ENCODE measurements at regions not wholly inside any gene's neighbourhood (a gene's known extent, or its start where the extent isn't known, plus 50 kb on each side); places are given as distances from the start of the nearest gene placed in this dataset.

DNA sequence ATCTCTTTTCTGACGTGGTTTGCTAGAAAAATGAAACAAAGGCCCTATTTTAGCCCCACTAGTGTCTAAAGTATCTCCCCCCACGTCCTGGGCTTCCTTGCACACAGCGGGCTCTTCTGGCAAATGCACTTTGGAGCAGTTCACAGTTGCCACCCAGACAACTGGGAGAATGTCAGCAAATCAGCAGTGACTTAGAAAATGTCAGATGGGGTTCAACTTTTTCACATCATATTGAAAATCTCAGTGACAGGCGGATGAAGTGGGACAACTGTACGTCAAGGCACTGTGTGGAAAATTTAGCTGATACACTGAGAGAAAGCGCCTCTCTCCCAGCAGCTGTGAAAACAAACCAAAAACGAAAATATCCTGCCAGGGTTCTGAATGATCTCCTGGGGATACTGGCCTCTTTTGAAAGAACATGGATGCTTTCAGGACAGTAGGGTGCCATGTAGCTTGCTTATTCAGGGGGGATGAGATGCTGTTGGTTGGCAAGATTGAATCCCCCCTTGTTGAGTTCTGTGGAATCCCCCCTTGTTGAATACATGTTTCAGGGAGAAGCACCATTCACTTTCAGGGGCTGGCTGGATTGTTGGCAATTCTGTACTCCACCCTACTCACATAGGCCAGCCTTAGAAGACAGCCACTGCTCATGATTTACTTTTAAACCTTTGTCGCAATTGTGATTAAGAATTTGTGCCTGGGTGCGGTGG is 372.8 kb upstream of the CELF2 start:
- DNase-seq (ENCODE audit: low spot score) = no peak

GRCh38 chr10:10647331-10647730 is 370.3 kb upstream of the CELF2 start:
- DNase-seq (ENCODE audit: low spot score) = no peak

DNA sequence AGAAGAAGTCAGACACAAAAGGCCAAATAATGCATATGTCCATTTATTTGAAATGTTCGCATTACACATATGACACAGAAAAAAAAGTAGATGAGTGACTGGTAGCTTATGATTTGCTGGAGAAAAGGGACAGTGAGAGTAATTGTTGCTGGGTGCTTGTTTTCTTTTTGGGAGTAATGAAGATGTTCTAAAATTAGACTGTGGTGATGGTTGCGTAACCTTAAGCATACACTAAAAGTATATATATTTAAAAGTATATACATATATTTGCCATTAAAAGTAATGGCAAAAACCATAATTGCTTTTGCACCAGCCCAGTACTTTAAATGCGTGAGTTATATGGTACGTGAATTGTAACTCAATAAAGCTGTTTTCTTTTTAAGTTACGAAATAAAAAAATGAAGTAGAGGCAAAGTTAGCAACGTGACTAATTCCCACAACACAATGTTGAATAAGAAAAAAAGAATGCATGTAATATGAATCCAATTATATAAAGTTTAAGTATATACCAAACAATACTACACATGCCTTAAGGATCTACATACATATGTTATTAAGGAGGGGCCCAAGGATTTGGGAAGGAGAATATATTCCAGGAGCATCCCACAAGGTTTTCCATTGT is 360.4 kb upstream of the CELF2 start:
- no peak for DNase-seq (ENCODE audit: low spot score)

- DNase-seq (ENCODE audit: low spot score) = no peak
These were observed 359.4 kb upstream of the CELF2 start for GRCh38 chr10:10658172-10658785.

DNA sequence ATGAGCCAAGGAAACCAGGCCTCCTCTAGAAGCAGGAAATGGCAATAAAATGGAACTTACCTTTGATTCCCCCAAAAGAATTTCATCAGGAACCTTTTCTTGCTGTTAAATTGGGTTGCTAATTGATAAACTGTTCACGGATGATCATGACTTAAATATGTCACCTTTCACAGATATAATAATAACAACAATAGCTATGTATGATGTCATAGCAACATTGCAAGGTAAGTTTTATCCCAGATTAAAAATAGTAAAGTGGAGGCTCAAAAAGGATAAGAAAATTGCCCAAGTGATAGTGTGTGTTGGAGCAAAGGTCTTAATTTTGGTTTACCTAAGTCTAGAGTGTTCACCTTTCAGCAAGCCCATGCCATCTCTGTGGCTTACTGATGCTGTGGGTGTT is 357.6 kb upstream of the CELF2 start:
- DNase-seq (ENCODE audit: low spot score) = no peak

DNA sequence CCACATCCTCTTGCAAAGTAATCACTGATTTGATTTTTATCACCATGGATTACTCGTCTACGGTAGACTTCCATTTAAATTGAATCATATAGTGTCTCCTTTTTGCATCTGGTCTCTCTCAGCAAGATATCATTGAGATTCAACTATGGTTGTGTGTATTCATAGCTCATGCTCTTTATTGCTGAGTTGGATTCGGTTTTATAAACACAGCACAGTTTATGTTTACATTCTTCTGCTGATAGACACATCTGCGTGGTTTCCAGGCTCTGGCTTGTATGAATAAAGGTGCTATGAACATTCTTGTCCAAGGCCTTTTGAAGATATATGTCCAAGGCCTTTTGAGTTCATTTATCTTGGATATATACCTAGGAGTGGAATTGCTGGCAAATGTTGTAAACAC is 356.5 kb upstream of the CELF2 start:
- DNase-seq (ENCODE audit: low spot score) = no peak

- no peak for DNase-seq (ENCODE audit: low spot score)
These were observed 354.8 kb upstream of the CELF2 start for GRCh38 chr10:10662716-10663408.

DNA sequence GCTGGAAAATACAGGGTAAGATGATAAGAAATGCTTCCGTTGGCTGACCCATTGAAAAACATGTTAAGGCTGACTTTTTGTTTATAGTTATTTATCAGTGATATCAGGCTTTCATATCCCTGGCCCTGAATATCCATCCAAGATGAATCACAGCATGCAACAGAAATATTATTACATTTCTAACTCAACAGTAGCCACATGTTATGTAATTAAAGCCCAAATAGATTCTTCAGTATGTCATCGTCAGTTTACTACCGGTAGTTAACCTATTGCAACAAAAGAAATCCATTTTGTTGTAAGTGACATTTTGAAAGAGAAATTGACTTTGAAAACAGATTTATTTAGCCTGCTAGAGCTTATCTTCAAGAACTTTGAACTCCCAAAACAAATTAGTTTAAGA is 354.1 kb upstream of the CELF2 start:
- no peak for DNase-seq (ENCODE audit: low spot score)

DNA sequence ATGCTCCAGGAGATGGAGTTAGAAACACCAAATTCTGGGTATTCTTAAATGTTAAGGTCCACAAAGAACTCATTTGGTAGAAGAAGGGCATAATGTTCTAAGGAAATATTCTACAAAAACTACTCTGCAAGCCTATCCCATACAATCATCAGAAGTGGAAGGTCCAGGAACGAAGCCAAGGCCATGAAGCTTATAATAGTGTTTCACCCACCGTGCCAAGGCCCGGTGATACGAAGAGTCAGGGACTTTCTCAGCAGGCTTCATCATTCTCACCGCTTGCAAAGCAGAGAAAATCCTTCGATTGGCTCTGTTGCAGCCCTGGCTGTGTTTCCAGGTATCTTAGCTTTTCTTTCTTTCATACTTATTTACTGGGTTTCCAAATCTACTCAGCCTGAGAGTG is 351.9 kb upstream of the CELF2 start:
- no peak for DNase-seq (ENCODE audit: low spot score)

GRCh38 chr10:10667466-10667865 is 350.2 kb upstream of the CELF2 start:
- no peak for DNase-seq (ENCODE audit: low spot score)

DNA sequence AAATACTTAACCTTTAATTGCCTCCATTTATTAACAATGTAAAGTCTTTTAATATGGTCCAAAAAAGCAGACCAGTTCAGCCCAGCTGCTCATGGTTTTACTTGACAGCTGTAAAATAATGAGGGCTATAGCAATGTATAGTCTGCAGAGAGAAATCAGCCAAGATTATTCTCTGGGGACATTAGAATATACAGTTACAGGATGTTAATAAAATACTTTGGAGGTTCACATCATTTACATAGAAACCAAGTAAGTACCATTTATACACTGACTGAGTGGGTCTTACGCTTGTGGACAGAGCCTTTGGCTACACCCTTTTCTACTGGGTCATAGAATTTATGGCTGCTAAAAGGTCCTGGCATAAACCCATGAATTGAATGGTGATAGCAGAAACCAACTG is 340.7 kb upstream of the CELF2 start:
- no peak for DNase-seq (ENCODE audit: low spot score)

- peak; percentile 69 for DNase-seq (ENCODE audit: low spot score)
These were observed 340.2 kb upstream of the CELF2 start for GRCh38 chr10:10677479-10677878.

GRCh38 chr10:10680496-10680895 is 337.2 kb upstream of the CELF2 start:
- DNase-seq (ENCODE audit: low spot score) = no peak

DNA sequence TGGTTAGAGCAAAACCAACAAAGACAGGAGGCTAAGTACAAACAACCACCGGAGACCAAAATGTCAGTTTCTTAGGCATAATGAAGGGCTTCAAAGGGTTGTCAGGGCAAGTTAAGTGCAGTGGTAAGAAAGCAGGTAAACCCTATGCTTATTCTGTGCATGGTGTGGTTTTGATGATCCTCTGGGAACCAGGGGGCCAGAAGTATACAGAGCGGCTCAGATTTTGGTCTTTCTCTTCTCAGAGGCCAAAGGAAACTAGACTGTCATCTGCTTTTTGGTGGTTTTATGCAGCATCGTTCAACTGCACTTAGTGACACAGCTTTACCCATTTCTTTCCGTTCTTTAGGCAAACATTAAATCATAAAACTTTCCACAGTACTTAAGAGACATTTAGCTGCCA is 332.7 kb upstream of the CELF2 start:
- no peak for DNase-seq (ENCODE audit: low spot score)

DNA sequence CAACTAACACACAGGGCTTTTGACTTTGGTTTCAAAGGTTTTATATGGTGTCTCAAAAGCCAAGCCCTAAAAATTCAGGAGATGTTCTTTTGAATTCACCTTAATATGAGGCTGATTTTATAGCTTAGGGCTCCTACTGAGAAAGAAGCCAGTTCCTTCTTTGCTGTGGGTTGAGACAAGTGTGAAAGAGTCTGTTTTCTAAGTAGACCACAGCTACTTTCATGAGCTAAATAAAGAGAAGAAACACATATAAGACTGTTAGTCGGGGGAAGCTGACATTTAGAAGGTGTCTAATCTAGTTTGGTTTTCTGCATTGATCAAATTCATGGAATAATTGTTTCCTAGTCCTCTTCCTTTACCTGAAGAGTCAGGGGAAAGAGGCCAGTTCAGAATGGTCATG is 332.1 kb upstream of the CELF2 start:
- no peak for DNase-seq (ENCODE audit: low spot score)

GRCh38 chr10:10687751-10688150 is 329.9 kb upstream of the CELF2 start:
- no peak for DNase-seq (ENCODE audit: low spot score)

GRCh38 chr10:10699427-10699826 is 318.2 kb upstream of the CELF2 start:
- no peak for DNase-seq (ENCODE audit: low spot score)

DNA sequence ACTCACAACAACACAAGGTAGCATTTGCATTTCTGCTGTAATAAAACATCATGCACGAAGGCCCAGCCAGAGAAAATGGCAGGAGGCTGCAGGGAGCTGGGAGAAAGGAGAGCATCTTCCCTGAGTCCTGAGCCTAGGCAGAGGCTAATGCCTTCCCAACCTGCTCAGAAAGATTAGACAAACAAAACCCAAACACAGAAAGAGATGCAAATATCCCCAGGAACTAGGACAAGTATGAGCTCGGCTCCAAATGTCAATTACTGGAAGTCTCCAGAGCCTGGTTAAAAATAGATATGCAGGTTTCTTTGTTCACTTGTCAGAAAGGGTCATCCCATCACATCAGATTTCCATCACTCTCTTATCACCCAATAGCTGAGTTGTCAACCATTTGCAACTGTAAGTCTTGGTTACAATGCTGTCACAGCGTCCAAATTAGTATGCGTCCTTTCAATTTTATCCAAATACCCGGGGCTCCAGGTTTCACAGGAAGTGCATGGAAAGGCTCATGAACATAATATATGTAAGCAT is 316.5 kb upstream of the CELF2 start:
- DNase-seq (ENCODE audit: low spot score) = no peak

DNA sequence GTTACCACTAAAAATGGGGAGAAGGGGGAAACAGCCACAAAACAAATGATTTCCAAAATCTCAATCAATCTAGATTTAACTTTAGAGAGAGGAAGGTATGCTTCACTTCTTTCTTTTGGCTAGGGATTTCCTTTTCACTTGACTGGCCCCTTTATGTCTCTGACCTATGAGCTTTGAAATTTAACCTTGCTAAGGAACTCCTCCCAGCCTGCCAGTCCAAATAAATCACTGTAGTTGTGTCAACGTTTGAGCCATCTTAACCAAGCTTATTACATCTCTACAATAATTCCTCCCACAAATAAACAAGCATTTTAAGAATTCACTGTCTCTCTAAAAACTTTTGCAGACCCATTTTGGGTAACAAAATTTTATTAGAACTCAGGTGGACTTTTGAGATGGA is 315.5 kb upstream of the CELF2 start:
- DNase-seq (ENCODE audit: low spot score) = no peak

DNA sequence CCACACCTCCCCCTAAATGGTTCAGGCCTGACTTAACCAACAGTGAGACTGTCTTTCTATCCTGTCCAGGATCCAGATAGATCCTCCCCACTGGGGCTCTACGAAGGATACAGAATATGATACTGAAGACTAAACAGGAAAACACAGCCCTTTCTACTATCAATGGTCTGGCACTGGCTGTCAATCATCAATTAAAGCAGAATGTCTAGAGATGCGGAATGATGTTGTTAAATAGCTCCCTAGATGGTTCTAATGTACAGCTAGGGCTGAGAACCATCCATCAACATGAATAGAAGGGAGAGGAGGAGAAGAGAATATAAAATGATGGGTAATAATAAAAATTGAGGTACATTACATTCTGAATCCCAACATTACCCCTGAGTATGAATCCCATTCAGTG is 314.3 kb upstream of the CELF2 start:
- no peak for DNase-seq (ENCODE audit: low spot score)

- no peak for DNase-seq (ENCODE audit: low spot score)
These were observed 305.4 kb upstream of the CELF2 start for GRCh38 chr10:10712155-10712704.

DNA sequence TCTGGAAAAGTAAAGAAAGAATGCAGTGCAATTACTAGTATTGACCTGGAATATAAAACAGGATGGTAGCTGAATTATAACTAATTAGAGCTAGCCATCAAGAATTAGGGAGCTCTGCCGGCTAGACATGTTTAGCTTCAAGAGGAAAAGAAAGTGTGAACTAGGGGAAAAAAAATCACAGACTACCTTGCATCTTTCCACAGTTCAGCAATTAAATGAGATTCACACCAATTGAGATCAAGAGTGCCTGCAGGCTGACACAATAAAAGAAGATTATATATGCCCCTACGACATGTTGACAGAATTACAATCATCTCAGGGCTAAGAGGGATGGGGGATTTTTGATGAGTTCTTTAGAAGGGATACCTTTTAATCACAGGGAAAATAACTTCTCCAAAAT is 303.3 kb upstream of the CELF2 start:
- no peak for DNase-seq (ENCODE audit: low spot score)

DNA sequence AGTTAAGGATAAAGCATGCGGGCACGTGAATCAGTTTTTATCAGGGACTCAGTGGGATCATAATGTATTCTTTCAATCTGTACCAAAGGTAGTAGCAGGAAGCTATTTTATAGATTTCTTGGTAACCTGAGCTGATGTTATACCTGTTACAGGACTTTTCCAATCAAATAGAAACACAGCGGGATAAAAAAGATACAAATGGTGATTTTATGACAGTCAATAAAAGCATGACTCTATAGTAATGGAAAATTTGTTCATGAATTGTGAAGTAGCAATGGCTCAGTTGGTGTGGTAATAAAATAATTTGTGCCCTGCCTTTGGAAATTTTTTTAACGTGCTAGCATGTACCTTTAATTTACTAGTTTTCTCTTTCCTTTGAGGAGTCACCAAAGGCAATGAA is 300.7 kb upstream of the CELF2 start:
- DNase-seq (ENCODE audit: low spot score) = no peak

All from D341Med (cell line).